NCI-H187 (cell line): ENCODE measurements at regions not wholly inside any gene's neighbourhood (a gene's known extent, or its start where the extent isn't known, plus 50 kb on each side); places are given as distances from the start of the nearest gene placed in this dataset.
"Not testable (repeated sequence)": the region's sequence is repeated elsewhere in the genome, so short reads cannot be mapped to it uniquely, and the experiment has no call there.

Source experiments
- DNase-seq, 2 experiments: peaks; one replicate each; lab custom pipeline; 2025; lab: John Stamatoyannopoulos, UW

DNA sequence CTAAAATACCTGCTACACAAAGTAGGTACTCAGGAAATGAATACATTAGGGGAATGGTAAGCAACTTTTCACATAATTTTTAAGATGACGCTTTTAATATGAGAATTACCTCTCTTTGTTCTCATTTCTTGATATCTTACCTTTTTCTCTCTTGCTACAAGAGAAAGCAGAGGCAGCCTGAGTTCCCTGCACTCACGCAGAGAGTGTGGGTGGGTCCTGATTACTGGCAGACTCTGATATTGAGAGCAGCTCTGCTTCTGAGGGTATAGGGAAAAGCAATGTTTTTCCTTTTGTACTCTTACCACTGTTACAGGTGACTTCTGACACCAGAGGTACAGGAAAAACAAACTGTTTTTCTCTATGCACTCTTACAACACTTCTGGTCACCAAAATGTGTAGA is 420.2 kb upstream of the TMTC1 start:
- DNase-seq = no peak

DNA sequence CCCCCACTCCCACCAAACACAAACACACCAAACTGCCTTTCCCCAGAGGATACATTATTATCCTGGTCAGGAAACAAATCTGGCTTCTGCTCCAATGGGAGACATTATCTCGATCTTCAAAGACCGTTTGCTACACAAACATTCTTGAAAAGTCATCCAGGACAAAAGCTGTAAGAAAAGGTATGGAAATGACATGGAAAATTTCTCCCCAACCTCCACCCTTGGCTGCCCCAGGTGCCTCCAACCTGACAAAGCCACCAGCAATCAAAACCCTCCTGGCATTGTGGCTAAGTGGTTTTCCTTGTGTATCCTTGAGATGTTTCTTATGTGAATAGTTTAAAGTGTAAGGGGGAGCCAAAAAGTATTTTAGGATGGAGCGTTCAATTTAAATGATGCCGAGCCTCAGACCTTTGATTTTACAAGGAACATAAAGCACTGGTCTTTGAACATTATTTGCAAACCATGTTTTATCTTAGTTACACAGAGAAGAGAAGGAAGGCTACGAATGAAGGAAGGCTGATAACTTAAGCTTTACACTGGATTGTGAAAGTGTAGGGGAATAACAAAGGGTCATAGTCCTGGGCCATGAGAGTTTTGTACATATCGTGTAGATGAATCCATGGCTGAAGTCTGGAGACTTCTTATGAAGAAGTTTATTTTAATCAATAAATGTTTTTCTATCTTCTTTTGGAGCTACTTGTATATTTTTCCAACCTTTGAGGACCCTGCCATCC is 418.9 kb upstream of the TMTC1 start:
- no peak for DNase-seq

DNA sequence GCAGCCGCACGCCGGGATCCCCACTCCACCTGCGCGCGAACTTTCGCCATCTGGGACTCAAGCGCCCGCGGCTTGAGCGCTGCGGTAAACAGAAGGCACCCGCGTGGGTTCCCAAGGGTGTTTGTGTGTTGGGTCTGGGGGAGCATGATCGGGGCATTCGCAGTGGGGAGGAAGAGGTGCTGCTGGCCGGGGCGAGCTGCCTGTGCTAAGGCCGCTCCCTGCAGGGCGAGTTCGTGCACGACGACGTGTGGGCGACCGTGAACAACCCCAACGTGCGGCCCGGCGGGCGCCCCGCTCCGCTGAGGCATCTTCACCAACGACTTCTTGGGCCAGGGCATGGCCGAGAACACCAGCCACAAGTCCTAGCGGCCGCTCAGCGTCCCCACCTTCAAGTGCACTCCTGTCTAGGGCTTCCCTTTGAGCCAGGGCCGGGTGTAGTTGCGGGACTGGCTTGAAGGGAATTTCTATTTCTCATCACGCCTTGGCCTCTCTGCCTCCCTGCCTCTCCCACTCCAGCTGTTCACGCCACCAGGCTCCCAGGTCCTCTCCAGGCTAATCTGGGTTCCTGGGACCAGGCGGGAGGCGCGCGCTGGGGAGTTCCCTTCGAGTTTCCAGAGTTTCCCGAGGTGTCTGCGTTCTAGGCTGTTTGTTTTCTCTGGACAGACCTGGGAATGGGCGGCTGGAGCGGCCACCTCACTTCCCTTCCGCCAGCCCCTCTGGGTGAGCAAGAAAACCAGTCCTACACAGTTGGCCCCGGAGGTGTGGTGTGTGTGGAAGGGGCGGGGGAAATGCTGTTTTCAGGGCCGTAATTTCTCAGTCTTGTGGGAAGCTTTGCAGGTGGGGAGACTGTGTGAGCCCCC is 417.8 kb upstream of the TMTC1 start:
- no peak for DNase-seq

DNA sequence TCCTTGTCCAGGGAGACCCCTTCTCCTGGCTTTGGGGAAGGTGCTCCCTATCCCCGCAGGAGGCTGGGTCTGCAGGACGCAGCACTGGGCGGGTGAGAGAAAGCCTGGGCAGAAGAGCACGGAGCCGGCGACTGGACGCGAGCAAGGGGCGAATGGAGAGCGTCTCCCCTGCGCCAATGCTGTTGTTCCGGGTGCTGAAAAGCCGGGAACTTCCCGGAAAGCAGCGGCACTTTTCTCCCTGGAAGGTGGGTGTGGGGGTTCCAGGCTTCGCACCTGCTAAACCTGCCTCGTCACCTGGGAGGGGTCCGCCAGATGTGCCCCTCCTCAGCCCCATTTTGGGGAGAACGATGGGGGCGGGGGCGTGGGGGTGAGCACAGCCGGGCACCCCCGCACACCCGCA is 417.1 kb upstream of the TMTC1 start:
- DNase-seq = no peak

DNA sequence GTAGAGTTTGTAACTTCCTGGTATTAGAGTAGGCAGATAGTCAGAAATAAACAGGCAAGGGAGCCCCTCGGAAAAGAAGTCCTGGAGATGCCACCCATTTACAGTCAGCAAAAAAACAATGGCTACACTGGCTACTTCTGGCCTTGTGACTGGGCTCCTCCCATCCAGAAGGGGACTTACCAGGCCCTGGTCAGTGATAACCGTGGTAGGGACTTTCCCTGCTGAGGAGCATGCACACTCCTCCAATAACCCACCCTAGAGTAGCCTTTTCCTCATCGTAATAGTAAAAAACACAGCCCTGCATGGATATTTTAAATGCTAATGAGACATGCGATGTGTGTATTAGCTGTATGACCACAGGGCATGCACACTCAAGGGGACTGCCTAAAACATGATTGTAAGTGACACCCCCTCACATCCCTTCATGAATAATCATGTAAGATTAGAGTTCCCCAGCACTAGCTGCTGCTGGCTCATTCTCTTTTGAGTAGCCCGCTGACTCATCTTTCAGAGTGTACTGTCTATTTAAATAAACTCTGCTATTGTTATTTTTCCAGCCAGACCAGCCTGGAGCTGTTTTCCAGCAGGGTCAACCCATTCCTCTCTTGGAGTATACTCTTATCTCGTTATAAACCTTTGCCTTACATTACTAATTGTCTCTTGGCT is 413.8 kb upstream of the TMTC1 start:
- no peak for DNase-seq

DNA sequence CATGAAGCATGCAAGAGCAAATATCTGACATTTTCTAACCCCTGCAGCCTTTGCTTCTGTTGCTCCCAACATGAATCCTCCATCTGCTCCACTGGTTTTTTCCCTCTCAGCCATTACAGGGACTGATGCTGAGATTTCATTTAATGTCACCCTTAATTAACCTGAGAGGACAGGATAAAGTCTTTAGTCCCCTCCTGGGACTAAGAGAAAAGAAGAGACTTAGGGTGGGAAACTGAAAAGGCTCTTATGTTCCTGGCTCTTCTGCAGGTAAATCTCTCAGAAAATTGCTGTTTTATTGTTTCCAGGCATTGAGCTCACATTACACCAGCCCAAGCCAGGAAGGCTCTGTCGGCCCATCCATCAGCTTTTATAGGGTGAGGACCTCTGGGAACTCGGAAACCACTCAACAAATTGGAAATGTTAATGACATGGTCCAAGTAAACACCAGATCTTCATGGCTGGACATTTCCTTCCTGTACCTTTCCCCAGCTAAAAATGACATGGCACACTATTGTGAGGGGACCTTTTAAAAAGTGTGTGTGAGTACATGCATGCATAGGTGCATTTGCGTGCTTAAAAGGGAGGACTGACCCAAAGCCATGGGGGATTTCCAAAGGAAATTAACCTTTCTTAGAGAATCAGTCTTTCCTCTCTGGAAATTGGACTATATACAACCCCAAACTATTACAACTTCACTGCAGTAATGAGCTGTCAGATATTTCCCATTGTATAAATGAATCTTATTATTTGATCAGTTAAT is 408.1 kb upstream of the TMTC1 start:
- peak in 1 of 2 experiments; percentile 2 for DNase-seq

DNA sequence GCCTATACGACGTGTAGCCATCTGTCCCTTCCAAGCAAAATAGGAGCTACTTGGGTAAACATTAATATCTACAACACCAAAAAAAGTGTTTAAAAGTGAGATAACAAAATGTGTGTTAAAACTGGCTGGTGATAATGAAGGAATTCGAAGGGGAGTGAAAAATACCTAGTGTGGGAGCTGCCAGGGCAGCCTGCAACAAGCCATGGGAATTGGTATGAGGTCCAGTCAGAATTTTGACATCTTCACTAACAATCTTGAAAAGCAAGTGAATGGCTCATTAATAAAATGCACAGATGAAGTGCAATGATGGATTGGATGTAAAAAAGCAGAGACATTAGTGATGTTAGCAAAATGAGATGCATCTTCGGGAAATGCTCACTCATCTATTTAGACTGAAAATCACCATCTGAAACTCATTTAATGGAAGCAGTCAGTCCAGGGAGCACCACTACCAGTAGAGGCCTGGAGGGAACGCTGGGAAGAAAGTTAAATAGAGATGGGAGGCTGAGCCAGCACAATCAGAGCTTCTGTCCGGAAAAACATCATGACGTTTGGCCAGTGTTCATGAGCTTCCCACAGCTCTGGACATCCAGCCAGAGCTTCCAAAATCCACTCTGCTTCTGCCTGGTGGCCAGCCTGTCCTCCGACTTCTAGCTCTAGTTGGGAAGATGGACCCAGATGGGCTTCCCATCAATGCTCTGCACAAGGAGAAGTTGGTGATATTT is 405.0 kb upstream of the TMTC1 start:
- DNase-seq = no peak

DNA sequence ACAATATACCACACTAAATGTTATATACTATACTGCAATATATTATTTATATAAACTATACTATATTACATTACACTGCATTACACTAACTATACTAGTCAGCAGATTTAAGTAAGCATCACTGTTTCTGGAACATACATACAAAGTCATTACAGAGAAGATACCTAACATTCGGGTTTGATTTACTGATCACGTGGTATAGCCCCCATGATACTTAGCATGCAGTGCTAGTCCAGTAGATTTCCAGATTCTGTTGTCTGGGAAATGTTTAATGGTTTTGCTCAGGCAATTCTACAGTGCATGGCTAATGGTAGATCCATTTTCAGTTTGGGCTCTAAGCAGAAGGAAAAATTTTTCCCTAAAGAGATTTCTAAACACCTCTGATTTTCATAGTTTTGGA is 403.7 kb upstream of the TMTC1 start:
- no peak for DNase-seq

DNA sequence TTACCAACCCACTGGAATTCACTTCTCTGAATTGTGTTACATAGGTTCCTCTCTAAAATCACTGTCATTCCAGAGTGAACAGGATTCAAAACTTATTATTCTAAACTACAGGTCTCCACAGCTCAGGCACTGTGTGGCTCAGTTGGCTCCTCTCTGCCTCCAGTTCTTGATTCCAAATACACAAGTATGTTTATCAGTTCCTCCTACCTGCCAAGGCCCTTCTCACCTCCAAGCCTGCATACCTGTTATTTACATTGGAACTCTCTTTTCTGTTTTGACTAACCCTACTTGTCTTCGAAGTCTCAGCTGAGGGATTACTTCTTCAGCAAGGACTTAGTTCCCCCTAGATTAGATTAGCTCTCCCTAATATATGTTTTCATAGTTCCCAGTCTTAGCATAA is 397.6 kb upstream of the TMTC1 start:
- no peak for DNase-seq

DNA sequence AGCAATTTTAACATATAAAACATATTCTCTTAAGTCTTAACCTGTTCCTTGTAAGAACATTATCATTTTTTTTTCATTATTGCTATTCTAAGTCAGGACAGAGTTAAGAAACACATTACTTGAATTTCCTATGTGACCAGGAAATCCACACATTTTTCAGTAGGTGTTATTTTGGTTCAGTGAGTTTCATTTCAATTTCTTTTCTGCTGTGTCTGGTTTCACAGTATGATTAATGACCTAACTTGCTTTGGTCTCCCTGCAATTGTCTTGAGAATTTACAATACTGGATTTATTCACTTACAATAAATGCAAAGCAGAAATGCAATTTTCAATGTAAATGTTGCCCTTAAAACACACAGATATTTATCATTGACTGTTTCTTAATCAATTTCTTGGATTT is 396.9 kb upstream of the TMTC1 start:
- DNase-seq = no peak

DNA sequence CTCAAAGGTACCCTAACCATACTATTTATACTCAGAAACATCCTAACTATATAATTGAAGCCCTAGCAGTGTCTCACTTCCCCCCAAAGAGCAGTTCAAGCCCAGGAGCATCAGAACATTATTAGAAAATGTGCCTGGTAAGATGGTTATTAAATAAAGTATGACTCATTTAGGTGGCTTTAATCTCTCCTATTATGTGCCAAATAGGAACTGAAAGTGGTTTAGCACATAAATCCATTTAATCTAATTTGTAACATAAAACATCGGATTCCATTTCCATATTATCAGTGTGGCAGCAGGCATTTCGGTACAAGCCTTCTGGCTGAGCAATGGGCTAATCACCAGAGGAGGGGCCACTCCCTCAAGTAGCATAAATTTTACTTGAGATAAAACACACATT is 395.2 kb upstream of the TMTC1 start:
- DNase-seq = no peak

DNA sequence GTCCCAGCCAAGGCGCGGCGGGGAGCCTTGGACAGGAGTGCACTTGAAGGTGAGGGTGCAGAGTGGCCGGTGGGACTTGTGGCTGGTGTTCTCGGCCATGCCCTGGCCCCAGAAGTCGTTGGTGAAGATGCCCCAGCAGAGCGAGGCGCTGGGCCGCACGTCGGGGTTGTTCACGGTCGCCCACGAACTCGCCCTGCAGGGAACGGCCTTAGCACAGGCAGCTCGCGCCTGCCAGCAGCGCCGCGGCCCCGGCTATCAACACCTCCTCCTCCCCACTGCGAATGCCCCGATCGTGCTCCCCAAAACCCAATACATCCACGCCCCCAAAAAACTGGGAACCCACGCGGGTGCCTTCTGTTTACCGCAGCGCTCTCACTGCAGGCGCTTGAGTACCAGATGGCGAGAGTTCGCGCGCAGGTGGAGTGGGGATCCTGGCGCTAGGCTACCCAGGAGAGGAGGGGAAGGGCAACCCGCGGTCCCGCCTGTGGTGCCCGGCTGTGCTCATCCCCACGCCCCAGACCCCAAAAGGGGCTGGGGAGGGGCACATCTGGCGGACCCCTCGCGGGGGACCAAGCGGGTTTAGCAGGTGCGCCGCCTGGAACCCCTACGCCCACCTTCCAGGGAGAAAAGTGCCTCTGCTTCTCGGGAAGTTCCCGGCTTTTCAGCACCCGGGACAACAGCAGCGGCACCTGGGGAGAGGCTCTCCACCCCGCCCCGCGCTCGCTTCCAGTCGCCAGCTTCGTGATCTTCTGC is 386.3 kb upstream of the TMTC1 start:
- DNase-seq = no peak

DNA sequence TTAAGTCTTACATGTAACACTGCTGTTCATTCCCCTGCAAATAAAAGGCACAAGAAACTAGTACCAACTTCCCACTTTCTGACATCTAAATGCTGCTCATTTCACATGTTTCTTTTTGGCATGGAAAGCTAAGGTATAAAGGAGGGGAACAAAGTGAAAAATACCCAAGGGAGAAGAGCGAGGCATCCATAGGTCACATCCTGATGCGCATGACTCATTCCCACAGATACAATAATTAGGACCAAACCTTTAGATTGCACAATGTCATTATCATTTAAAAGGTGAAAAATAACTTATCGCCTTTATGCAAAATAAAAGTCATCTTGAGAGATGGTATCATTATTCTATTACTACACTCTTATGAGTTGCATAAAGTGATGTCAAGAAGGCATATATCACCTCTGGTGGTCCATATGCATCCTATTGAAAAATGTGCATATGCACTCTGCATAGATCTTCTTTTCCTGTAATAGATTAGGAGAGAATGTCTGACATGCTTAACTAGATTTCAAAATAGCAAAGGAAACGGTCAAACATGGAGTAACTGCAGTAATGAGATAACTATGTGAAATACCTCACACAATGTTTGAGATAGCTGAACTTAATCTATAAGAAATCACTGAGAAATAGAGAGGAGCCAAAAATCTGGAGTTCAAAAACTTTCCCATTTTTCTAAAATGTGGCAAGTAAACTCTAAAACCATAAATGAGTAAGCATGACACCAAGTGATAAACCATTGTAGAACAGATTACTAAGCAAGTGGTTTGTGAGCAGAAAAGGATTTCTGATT is 382.5 kb upstream of the TMTC1 start:
- DNase-seq = no peak

DNA sequence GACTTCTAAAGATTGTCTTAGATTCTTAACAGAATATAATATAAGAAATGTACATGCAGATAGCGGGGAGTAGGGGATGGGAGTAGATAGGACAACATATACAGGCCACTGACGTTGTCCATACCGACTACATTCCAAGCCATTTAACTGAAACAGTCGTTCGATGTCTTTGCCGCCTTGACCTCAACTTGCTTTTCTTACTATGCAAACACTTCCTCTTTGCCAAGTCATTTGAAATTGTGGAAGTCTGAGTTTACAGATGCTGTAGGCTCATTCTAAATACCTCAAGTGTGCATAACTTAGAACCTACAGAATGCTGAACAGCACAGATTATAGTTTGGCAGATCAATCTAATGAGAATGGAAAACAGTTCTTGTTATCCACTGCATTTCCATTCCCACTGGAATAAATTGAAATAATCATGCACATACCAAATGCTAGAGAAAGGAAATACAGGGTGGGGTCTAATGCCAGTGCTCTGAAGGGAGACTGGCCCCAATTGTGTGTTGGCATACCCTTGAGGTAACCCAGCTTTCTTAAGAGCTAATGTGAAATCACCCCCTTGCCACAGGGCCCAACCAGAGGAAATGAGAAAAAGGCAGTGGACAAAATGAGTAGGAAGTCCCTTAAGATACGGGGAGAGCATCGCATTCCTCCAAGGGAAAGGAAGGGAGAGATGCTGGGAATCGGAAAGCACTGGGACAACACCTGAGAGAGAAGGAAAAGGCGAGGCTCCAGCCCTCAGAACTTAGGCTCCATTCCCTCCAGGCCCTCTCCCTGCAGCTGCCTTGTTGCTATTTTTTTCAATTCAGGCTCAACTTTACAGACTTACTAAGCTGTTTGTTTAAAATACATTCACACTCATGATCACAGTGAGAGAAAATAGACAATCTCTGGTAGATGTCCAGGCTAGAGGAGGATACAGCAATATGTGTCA is 380.9 kb upstream of the TMTC1 start:
- DNase-seq = no peak

DNA sequence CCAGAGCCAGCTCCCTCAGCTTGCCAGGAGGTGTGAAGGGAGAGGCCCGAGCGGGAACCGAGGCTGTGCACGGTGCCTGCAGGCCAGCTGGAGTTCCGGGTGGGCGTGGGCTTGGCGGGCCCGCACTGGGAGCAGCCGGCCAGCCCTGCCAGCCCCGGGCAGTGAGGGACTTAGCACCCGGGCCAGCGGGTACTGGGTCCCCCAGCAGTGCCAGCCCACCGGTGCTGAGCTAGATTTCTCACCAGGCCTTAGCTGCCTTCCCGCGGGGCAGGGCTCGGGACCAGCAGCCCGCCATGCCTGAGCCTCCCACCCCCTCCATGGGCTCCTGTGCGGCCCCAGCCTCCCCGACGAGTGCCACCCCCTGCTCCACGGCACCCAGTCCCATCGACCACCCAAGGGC is 373.1 kb upstream of the TMTC1 start:
- not testable (repeated sequence) for DNase-seq

DNA sequence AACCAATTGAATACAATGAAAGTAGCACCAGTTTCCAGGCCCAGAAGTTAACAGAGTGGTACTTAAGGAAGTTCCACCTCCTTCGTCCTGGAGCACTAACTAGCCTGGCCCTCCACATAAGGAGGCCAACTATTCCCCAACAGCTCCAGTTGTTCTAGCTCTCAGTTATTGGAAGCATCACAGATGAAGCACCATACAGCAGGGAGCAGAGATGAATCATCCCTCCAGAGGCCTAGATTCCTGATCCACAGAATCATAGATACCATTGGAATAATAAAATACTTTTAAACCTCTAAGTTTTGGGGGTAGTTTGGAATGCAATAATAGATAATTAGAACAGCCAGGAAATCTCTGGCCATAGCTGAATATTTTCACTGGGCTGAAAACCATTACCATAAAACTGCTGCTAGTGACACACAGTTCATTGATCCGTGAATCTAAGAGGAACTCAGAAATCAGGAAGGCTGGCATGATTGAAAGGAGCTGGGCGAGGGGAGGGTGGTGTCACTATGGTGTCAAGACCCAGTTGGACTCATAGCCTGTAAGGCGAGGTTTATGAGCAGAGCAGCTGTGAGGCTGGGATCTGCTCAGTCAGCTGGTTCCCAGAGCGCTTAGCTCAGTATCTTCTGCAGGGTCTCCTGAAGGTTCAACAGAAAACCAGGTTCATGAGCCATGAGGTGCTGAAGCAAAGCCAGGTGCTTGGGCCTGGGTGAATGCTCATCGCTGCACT is 371.4 kb upstream of the TMTC1 start:
- DNase-seq = no peak

DNA sequence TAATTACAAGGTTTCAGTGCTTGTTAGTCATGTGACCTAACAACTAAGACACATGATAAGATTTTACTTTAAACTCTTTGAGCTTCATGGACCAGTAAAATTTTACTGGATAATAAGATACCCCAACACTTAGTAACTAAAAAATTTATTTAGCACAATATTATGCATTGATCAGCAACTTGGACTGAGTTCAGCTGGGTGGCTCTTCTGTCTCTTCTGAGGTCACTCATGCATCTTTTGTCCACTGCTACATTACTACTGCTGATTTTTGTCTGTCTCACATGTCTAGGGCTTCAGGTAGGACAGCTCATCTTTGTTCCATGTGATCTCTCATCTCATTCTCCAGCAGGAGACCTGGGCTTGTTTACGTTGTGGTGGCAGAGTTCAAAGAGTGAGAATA is 370.2 kb upstream of the TMTC1 start:
- DNase-seq = no peak

DNA sequence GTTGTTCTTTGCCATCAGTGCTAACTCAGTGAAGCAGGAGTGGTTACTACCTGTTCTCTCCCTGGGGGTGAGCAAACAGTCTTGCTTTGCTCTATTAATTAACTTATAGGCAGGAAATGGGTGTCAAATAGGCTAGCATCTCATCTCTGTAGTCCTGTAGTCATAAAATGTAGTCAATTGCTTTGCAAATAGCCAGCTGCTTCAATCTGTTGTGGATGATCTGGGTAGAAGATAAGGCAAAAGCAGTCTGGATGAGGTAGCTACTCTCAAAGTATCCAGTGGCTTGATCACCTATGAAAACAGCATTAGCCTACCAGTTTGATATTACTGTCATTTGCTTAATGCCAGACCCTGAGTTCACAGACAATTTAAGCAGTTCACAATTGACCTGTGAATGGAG is 369.0 kb upstream of the TMTC1 start:
- DNase-seq = no peak
